Erythroblast (primary cell): ENCODE measurements at regions not wholly inside any gene's neighbourhood (a gene's known extent, or its start where the extent isn't known, plus 50 kb on each side); places are given as distances from the start of the nearest gene placed in this dataset.

Experiments
- GATA1 ChIP-seq: IDR thresholded peaks from 2 replicates; pipeline ENCODE4 v1.6.1; 2011; ENCODE audit warnings: low read depth, mild to moderate bottlenecking, control low read depth, low read length, moderate library complexity
- POLR2A ChIP-seq: IDR thresholded peaks from 2 replicates; pipeline ENCODE4 v1.6.1; 2011; ENCODE audit warnings: mild to moderate bottlenecking, low read length

DNA sequence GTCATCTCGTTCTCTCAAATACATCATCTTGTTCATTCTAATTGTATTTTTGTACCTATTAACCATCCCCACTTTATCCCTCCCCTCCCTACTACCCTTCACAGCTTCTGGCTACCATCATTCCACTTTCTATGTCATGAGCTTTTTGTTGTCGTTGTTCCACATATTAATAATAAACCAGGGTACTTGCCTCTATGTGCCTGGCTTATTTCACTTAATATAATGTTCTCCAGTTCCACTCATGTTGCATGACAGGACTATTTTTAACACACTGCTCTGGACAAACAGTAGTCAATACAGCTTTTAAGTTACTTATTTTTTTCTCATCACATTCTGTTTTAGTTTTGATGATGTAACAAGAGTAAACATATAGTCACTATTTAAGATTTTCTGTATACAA lies 872.3 kb downstream of the SLITRK1 start:
- no peak for TF ChIP-seq POLR2A
- no peak for TF ChIP-seq GATA1
